ENCODE measurements at regions not wholly inside any gene's neighbourhood (a gene's known extent, or its start where the extent isn't known, plus 50 kb on each side); places are given as distances from the start of the nearest gene placed in this dataset.

GRCh38 chr11:83371489-83371888 lies 85.3 kb upstream of the CCDC90B start:
- TF ChIP-seq, protein P1, sequence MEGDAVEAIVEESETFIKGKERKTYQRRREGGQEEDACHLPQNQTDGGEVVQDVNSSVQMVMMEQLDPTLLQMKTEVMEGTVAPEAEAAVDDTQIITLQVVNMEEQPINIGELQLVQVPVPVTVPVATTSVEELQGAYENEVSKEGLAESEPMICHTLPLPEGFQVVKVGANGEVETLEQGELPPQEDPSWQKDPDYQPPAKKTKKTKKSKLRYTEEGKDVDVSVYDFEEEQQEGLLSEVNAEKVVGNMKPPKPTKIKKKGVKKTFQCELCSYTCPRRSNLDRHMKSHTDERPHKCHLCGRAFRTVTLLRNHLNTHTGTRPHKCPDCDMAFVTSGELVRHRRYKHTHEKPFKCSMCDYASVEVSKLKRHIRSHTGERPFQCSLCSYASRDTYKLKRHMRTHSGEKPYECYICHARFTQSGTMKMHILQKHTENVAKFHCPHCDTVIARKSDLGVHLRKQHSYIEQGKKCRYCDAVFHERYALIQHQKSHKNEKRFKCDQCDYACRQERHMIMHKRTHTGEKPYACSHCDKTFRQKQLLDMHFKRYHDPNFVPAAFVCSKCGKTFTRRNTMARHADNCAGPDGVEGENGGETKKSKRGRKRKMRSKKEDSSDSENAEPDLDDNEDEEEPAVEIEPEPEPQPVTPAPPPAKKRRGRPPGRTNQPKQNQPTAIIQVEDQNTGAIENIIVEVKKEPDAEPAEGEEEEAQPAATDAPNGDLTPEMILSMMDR (IDR thresholded peaks at IDR 0.05; ENCODE audit: poor library complexity) = no peak
- TF ChIP-seq EZH2 (IDR thresholded peaks at IDR 0.05; ENCODE audit: borderline replicate concordance) = no peak

Data from hepatocyte (in vitro differentiated cells).